Stimulated activated CD4-positive, alpha-beta T cell treated with anti-CD3 and anti-CD28 coated beads, TNF-alpha, amount 100 ng/mL, for 48 hours (primary cell): ENCODE measurements at regions not wholly inside any gene's neighbourhood (a gene's known extent, or its start where the extent isn't known, plus 50 kb on each side); places are given as distances from the start of the nearest gene placed in this dataset.
"Not testable (repeated sequence)": the region's sequence is repeated elsewhere in the genome, so short reads cannot be mapped to it uniquely, and the experiment has no call there.

Experiments
- DNase-seq, 3 donors: peaks; one replicate each; pipeline ENCODE4 v3.0.0-alpha.2; 2020; ENCODE audit warnings: low read depth in 3 of 3

DNA sequence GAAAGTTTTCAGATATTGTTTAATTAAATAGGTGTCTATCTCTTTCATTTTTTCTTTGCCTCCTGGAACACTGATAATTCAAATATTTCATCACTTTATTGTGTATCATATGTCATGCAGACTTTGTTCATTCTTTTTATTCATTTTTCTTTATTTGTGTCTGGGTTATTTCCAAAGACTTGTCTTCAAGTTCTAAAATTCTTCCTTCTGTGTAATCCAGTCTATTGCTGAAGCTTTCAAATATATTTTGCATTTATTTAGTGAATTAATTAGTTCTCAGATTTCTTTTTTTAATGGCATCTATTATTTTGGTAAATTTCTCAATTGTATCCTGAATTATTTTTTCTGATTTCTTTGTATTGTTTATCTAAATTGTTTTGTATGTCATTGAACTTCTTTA lies 70.1 kb downstream of the ZNF330 start:
- no peak for DNase-seq

DNA sequence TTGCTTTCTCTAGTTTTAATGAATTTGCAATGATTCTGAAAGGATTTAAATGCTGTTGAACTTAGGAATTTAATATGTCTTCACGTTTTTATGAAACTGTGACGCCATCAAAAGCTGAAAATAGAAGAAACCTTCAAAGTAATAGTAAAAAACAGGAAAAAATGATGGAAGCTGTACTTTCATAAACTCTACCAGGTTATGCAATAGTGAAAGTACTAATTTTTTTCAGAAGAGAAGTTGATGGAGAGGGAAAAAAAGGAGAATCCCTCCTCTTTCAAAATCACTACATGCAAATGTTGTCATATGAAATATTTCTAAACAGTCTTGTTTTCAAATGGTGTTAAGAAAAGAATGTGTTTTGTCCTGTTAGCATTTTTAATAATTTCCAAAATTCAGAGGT lies 73.6 kb downstream of the ZNF330 start:
- DNase-seq = no peak

DNA sequence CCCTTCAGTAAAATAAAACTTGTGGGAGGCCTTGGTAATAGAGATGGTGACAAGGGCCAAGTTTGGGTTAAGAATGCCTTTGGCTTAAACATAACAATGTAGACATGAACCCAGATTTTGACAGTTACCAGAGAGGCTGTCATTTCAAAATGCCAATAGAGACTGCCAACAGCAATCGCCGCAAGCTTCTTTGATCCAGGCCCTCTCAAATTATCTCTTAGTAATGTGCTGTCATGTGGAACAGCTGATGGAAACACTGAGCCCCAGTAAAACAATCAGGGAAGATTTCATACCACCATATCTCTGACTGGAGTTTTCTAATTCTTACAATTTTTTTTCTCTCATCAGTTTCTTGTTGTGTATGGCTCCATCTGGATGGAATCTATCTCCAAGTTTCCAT lies 80.5 kb downstream of the ZNF330 start:
- DNase-seq = no peak

DNA sequence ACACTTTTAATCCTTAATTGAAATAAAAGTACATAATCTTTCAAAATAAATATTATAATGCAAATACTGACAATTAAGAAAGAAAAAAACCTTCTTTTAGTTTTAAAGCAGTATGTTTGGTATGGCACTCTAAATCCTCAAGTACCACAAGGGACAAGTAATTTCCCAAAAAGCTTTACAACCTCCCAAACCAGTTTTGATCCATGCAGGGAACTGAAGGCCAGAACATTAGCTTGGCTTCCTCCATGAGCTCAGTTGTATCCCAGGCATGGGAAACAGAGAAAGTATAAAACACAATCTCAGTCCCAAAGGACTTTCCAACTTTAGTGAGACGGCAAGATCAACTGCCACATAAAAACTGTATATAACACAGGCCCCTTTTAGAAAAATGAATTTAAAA lies 82.2 kb downstream of the ZNF330 start:
- no peak for DNase-seq

DNA sequence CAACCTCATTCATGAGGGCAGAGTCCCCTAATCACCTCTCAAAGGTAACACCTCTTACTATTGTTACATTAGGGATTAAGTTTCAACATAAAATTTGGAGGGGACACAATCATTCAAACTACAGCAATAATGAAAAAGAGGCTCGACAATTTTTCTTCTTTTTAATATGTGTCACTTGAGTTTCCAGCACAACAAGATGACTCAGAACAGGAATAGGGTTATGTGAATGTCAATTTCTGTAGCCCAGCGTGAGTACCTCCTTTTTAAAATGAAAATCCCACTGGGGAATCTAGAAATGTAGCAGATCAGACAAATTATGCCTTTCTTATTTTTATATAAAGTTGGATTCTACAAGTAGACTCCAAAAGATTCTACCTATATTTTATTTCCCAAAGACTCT lies 83.7 kb downstream of the ZNF330 start:
- no peak for DNase-seq

DNA sequence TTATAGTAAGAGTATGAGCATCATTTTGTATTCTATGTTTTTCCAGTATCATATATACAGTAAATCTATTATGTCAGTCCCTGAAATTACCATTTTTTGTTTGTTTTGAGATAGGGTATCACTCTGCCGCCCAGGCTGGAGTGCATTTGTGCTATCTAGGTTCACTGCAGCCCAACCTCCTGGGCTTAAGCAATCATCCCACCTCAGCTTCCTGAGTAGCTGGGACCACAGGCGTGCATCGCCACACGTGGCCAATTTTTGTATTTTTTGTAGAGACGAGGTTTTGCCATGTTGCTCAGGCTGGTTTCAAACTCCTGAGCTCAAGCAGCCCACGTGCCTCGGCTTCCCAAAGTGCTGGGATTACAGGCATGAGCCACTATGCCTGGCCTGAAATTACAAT lies 85.6 kb downstream of the ZNF330 start:
- DNase-seq = no peak

DNA sequence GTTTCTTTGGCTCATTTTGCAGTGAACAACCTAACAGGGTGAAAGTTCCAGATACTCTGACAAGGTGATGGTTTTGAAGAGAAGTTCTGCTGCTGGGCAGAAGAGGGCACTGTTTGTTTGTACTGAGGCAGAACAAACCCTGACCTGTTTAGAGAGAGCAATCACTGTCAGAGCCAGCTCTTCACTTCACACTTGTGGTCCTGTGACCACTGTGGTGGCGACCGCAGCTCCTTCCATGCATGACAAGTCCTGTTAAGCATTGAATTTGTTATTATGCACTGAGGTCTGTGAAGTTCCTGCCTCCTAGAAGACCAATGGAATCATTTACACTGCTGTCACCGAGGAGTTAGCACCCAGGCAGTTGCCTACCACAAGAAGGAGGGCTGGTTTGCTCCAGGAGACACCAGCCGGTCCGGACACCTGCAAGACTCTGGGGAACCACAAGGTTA lies 86.6 kb downstream of the ZNF330 start:
- DNase-seq = peak; percentile 29 to 62 (median 31)

DNA sequence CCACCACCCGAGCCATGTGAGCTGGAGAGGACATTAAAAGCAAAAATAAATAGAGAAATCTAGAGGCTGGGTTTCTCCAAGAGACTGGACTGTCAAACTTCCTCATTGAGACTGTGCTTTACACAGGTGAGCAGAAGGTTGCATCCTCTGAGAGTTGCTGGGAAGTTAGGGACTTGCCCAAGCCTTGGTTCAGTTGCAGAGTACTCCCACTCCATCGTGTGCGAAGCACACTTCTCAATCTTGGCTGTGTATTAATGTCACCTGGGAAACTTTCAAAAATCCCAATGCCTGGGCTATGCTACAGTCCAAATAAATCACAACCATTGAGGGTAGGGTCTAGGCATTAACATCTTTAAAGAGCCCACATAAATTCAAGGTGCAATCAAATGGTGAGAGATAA lies 89.2 kb downstream of the ZNF330 start:
- no peak for DNase-seq

DNA sequence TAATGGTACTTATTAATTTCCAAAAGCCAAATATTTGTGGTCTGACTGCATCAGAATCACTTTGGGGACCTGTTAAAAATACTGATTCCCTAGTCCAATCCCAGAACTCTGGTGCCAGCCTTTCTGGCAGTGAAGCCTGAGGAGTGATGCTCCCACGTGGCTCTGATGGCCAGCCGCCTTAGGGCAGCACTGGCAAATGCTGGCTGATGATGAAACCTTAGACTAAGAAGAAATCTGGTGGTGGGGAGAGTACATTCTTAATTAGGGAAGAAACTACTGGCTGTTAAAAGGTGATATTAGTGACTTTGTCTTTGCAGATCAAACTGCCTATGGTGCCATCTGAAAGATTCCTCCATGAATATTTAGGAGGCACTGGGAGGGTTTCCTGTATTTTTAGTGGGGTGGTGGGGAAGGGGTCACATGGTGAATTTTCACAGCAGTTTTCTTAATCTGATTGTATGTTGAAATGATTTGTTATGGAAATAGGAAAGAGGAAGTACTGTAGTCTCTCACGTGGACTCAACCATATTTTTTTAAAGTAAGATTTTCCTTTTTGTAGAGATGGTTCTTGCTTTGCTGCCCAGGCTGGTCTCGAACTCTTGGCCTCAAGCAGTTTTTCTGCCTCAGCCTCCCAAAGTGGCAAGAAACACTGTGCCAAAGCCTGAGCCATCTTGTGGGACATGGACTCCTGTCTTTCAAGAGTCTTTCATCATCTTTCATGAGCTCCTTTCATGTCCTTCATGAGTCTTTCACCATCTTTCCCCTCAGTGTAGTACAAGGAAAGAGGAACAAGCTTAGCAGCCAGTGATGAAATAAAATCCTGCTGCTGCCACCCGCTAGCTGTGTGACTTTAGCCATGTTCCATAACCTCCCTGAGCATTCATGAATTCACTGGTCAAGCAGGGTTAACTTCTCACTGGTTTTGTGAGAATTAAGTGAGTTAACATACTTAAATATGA lies 90.8 kb downstream of the ZNF330 start:
- no peak for DNase-seq

DNA sequence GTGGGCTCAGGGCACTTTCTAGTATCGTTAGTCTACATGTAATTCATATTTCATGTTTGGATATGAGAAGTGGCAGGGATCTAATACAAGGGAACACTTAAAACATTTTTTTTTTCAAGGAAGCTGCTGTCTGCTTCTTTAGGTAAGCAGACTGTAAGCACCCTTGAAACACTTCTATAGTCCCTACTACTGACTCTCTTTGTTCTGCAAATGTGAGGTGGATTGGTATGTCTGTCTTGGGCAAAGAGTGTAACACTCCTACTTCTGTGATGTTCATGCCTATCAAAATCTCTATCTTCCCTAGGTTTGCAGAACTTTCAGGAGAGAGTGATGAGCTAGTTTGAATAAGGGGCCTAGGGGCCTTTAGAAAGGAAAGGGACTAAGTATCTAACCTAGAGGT lies 93.9 kb downstream of the ZNF330 start:
- no peak for DNase-seq

DNA sequence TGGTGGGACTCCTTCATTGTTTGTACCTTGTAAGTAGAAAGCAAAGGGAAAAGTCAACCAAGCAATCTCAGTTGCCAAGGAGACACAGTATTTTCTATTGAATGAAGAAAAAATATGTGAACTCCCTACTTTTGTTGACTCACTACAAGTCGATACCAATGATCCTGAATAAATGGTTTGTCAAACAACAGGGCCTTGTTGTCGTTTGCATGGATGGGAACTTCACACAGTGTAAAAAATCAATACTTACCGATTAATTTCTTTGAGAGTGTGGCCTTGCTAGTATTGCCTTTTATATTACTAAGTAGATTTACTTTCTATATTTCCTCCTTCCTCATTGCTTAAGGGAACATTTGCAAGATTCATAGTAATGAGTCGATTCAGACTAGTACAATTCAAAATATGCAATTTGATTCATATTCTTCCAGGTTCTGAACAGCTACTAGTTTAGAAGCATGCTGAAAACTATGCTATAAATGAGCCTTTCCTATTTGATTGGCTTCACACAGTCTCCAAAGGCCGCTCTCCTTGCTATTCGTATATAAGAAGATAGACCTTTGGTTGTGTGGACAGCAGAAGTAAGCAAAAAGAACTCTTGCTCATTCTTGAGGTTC lies 108.0 kb downstream of the ZNF330 start:
- no peak for DNase-seq

DNA sequence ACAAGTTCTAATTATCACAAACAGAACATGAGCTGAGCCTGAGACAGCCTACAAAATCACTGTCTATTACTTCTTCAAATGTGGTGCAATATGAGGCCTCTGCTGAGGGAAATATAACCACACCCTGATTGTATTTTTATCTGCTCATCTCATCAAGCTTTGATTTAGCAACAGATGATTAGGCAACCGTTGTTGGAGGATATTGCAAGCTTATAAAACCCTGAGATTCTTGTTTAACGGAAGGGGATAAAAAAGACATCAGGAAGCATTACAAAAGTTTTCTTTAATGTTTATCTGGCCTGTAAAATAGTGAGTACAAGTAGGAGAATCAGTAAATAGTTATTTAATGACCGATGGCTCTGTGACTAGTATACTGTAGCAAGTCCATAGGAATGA lies 108.5 kb downstream of the ZNF330 start:
- no peak for DNase-seq

DNA sequence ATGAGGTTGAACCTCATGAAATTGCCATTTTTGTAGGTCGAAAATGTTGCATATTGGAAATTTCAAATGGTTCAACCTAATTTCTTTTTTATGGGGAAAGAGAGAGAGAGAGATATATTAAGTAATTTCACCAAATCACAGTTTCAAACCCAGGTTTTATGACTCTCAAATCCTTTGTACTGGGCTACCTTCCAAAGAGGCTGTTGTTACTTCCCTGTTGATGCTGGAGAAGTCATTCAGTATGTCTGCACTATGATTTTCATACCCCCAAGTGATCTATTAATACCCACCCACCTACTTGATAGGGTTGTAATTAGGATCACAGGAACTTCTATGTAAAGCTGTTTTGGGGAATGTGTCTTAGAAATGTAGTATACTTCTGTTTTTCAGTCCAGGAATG lies 109.9 kb downstream of the ZNF330 start:
- DNase-seq = no peak

DNA sequence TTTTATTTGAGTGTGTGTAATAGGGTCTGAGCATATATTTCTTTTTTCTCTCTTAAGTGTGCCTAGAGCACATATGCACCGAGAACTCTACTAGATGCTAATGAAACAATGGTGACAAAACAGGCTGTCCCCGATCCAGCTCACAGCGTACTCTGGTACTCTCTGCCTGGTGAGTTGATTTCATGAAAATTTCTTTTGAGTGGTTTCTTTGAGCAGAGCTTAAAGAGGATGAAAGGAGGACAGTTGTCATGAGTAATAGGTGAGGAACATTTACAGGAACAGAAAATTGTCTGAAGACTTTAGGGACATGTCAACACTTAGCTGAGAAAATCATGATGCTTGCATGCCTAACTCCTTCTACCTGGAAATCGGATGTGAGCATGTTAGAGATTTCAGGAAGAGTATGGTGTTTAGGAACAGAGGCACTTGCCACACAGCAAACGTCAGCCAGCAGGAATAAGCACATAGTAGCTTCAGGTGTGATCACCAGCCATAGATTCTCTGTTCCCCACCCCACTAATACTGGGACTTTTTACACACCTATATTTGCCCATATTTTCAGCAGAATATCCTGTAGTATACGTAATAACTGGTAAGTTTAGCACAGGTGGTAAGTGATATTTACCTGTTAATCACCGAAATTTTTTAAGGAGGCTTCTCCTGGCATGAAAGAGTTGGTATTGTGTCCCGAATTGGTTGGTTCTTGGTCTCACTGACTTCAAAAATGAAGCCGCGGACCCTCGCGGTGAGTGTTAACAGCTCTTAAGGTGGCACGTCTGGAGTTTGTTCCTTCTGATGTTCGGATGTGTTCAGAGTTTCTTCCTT lies 111.1 kb downstream of the ZNF330 start:
- DNase-seq = no peak

DNA sequence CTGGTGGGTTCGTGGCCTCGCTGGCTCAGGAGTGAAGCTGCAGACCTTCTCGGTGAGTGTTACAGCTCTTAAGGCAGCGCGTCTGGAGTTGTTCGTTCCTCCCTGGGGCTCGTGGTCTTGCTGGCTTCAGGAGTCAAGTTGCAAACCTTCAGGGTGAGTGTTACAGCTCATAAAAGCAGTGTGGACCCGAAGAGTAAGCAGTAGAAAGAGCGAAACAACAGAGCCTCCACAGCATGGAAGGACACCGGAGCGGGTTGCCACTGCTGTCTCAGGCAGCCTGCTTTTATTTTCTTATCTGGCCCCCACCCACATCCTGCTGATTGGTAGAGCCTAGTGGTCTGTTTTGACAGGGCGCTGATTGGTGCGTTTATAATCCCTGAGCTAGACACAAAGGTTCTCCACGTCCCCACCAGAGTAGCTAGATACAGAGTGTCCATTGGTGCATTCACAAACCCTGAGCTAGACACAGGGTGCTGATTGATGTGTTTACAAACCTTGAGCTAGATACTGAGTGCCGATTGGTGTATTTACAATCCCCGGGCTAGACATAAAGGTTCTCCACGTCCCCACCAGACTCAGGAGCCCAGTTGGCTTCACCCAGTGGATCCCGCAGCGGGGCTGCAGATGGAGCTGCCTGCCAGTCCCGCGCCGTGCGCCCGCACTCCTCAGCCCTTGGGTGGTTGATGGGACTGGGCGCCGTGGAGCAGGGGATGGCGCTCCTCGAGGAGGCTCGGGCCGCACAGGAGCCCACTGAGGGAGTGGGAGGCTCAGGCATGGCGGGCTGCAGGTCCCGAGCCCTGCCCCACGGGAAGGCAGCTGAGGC lies 111.9 kb downstream of the ZNF330 start:
- not testable (repeated sequence) for DNase-seq

DNA sequence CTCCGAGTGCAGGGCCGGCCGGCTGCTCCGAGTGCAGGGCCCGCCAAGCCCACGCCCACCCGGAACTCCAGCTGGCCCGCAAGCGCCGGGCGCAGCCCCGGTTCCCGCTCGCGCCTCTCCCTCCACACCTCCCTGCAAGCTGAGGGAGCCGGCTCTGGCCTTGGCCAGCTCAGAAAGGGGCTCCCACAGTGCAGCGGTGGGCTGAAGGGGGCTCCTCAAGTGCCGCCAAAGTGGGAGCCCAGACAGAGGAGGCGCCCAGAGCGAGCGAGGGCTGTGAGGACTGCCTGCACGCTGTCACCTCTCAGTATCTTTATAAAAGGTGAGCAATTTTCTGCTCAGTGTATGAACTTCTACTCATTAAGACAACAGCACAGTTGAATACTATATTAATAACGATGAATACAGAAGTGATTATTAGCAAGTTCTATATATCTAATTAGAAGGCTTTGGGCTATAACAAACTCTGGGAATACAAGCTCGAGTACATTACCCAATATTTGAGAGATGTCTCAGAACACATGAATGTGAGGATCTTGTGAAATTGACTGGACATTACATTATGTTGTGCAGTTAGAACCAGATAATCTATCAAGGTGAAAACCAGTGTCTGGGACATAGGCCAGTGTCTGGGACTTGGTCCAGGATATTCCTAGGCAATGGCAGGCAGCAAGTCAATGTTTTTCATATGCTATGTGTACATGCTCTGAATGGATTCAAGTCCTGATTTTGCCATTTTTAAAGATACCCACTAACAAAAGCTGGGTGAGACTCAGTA lies 112.9 kb downstream of the ZNF330 start:
- not testable (repeated sequence) for DNase-seq

DNA sequence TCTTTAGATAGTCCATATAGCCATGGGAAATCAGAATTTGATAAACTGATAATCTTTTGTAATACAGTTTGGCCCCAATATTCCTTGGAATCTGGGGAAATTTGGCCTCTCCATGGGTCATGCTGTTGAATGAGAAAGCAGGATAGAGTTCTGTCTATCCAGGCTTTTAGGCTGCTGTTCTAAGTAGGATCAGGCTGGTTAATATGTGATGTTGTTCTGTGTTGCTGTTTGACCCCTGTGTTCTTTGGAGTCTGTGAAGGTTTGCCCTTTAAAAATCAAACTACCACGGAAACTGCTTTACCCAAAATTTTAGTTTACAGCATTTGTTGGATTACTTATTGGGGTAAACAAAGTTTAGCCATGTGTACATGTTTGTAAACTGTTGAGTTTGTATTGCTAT lies 114.5 kb downstream of the ZNF330 start:
- DNase-seq = no peak

DNA sequence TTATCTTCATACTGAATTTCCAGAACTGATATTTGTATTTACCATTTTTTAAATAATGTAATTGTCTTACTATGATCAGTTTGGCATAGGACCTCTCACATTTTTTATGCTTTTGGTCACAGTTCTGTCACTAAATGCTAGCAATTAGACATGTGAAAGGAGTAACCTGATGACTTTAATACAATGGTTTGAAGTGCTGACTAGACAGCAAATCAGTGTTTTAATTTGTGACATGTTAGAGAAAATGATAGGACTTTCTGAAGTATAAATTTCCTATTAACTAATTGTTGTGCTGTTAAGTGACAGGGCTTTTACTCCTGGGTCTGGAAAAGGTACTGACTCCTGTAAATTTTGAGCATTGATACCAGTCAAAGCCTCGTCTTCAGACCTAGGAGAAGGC lies 117.5 kb downstream of the ZNF330 start:
- DNase-seq = no peak

DNA sequence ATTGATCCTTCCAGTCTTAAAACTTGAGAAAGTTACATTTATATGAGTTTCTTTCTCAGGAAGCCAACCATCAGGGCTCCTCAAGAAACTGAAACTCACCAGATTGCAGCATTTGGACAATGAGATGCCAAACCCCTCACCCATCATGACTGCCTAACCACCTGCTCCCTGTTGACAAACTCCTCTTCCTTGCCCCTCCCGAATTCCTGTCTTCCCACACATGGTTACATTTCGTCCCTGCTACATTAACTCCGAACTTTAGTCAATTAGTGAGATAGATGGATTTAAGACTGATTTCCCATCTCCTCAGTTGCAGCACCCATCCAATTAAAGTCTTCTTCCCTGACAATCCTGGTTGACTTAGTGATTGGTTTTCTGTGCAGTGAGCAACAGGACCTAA lies 118.7 kb downstream of the ZNF330 start:
- no peak for DNase-seq

DNA sequence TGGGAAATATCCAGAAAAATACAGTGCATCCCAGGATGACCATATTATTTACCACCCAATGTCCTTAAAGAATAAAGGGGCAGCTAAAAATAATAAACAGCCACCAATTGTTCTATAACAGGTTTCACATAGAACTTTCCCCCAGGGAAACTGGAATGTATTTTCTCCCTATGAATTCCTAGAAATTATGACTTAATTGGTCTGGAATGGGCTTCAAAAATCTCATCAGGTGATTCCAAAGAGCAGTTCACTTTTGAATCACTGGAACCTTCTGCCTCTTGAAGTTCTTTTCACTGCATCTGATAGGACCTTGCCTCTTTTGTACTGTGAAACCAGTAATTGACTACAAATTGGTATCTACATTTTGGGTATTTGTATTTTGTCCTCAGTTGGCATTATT lies 119.3 kb downstream of the ZNF330 start:
- DNase-seq = no peak

DNA sequence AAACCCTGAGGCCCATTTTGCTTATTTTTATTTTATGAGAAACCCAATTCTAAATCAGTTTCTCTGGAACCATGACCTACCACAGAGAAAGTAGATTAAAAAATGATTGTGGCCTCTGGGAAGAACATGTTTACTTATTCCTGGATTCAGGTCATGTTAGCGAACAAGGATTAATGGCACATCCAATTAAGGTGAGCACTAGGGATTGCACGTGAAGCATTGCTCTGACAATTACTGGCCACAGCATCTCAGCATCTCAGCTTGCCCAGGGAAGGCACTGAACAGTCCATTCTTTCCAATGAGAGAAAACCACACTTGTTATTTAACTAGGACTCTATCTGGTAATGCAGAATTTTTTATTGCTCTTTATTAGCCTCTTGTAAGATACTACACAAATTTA lies 119.8 kb downstream of the ZNF330 start:
- DNase-seq = no peak
